ENCODE measurements at regions not wholly inside any gene's neighbourhood (a gene's known extent, or its start where the extent isn't known, plus 50 kb on each side); places are given as distances from the start of the nearest gene placed in this dataset.

DNA sequence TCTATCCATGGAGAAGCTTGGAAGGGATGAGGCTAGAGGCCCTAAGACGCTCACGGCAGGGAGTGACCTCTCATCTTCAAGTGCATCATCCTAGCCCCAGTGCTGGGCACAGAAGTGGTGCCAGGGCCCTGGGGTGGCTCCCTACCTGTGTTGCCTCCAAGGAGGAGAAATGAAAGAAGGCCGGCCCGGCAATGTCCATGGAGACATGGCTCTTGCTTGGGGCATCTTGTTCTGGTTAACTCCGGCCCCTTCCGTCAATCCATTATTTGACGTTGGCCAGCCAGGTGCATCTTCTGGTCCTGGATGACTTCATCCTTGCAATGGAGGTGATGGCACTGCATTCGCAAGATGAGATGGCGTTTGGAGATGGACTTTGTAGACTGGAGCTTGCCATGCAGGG lies 83.2 kb upstream of the ALDH1L1 start (continued):
- TF ChIP-seq, protein P1, sequence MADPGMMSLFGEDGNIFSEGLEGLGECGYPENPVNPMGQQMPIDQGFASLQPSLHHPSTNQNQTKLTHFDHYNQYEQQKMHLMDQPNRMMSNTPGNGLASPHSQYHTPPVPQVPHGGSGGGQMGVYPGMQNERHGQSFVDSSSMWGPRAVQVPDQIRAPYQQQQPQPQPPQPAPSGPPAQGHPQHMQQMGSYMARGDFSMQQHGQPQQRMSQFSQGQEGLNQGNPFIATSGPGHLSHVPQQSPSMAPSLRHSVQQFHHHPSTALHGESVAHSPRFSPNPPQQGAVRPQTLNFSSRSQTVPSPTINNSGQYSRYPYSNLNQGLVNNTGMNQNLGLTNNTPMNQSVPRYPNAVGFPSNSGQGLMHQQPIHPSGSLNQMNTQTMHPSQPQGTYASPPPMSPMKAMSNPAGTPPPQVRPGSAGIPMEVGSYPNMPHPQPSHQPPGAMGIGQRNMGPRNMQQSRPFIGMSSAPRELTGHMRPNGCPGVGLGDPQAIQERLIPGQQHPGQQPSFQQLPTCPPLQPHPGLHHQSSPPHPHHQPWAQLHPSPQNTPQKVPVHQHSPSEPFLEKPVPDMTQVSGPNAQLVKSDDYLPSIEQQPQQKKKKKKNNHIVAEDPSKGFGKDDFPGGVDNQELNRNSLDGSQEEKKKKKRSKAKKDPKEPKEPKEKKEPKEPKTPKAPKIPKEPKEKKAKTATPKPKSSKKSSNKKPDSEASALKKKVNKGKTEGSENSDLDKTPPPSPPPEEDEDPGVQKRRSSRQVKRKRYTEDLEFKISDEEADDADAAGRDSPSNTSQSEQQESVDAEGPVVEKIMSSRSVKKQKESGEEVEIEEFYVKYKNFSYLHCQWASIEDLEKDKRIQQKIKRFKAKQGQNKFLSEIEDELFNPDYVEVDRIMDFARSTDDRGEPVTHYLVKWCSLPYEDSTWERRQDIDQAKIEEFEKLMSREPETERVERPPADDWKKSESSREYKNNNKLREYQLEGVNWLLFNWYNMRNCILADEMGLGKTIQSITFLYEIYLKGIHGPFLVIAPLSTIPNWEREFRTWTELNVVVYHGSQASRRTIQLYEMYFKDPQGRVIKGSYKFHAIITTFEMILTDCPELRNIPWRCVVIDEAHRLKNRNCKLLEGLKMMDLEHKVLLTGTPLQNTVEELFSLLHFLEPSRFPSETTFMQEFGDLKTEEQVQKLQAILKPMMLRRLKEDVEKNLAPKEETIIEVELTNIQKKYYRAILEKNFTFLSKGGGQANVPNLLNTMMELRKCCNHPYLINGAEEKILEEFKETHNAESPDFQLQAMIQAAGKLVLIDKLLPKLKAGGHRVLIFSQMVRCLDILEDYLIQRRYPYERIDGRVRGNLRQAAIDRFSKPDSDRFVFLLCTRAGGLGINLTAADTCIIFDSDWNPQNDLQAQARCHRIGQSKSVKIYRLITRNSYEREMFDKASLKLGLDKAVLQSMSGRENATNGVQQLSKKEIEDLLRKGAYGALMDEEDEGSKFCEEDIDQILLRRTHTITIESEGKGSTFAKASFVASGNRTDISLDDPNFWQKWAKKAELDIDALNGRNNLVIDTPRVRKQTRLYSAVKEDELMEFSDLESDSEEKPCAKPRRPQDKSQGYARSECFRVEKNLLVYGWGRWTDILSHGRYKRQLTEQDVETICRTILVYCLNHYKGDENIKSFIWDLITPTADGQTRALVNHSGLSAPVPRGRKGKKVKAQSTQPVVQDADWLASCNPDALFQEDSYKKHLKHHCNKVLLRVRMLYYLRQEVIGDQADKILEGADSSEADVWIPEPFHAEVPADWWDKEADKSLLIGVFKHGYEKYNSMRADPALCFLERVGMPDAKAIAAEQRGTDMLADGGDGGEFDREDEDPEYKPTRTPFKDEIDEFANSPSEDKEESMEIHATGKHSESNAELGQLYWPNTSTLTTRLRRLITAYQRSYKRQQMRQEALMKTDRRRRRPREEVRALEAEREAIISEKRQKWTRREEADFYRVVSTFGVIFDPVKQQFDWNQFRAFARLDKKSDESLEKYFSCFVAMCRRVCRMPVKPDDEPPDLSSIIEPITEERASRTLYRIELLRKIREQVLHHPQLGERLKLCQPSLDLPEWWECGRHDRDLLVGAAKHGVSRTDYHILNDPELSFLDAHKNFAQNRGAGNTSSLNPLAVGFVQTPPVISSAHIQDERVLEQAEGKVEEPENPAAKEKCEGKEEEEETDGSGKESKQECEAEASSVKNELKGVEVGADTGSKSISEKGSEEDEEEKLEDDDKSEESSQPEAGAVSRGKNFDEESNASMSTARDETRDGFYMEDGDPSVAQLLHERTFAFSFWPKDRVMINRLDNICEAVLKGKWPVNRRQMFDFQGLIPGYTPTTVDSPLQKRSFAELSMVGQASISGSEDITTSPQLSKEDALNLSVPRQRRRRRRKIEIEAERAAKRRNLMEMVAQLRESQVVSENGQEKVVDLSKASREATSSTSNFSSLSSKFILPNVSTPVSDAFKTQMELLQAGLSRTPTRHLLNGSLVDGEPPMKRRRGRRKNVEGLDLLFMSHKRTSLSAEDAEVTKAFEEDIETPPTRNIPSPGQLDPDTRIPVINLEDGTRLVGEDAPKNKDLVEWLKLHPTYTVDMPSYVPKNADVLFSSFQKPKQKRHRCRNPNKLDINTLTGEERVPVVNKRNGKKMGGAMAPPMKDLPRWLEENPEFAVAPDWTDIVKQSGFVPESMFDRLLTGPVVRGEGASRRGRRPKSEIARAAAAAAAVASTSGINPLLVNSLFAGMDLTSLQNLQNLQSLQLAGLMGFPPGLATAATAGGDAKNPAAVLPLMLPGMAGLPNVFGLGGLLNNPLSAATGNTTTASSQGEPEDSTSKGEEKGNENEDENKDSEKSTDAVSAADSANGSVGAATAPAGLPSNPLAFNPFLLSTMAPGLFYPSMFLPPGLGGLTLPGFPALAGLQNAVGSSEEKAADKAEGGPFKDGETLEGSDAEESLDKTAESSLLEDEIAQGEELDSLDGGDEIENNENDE (IDR thresholded peaks at IDR 0.05; ENCODE audit: insufficient replicate concordance, low read length) = no peak
- no peak for TF ChIP-seq RAD21 (IDR thresholded peaks at IDR 0.05 in 1 of 2, conservative IDR thresholded peaks at IDR 0.05 in 1 of 2; ENCODE audit: low read depth in 2 of 2, low read length in 2 of 2)
- no peak for TF ChIP-seq RBBP5 (IDR thresholded peaks at IDR 0.05; ENCODE audit: borderline replicate concordance, low read depth, low read length)
- TF ChIP-seq SP4 (IDR thresholded peaks at IDR 0.05; ENCODE audit: low read length) = no peak
- TF ChIP-seq CHD1 (IDR thresholded peaks at IDR 0.05; ENCODE audit: low read depth, low read length) = no peak
- TF ChIP-seq MAFK (IDR thresholded peaks at IDR 0.05; ENCODE audit: low read depth, low read length) = no peak
- no peak for TF ChIP-seq NANOG (IDR thresholded peaks at IDR 0.05; ENCODE audit: insufficient read depth, low read depth, low read length, poor library complexity, severe bottlenecking)
- no peak for TF ChIP-seq ASH2L (IDR thresholded peaks at IDR 0.05; ENCODE audit: low read length)
- TF ChIP-seq SRF (IDR thresholded peaks at IDR 0.05; ENCODE audit: low read depth, low read length) = no peak
